ENCODE measurements at regions not wholly inside any gene's neighbourhood (a gene's known extent, or its start where the extent isn't known, plus 50 kb on each side); places are given as distances from the start of the nearest gene placed in this dataset.
"Not testable (repeated sequence)": the region's sequence is repeated elsewhere in the genome, so short reads cannot be mapped to it uniquely, and the experiment has no call there.

GRCh38 chr2:13611939-13612338, 895.2 kb downstream of the TRIB2 start:
- no peak for DNase-seq (ENCODE audit: low spot score)

GRCh38 chr2:13616059-13616458, 899.3 kb downstream of the TRIB2 start:
- no peak for DNase-seq (ENCODE audit: low spot score)

- DNase-seq (ENCODE audit: low spot score), result no peak
Observed at GRCh38 chr2:13616616-13617015, 899.9 kb downstream of the TRIB2 start.

GRCh38 chr2:13628122-13628521, 911.4 kb downstream of the TRIB2 start:
- DNase-seq (ENCODE audit: low spot score), result no peak

GRCh38 chr2:13638181-13638580, 921.4 kb downstream of the TRIB2 start:
- DNase-seq (ENCODE audit: low spot score), result no peak

GRCh38 chr2:13649918-13650317, 933.2 kb downstream of the TRIB2 start:
- no peak for DNase-seq (ENCODE audit: low spot score)

GRCh38 chr2:13650586-13651180, 933.9 kb downstream of the TRIB2 start:
- no peak for DNase-seq (ENCODE audit: low spot score)

GRCh38 chr2:13651684-13652131, 935.0 kb downstream of the TRIB2 start:
- no peak for DNase-seq (ENCODE audit: low spot score)

- no peak for DNase-seq (ENCODE audit: low spot score)
Observed at GRCh38 chr2:13652531-13653313, 936.0 kb downstream of the TRIB2 start.

- DNase-seq (ENCODE audit: low spot score), result no peak
Observed at GRCh38 chr2:13654416-13654815, 937.7 kb downstream of the TRIB2 start.

GRCh38 chr2:13660231-13660630, 943.5 kb downstream of the TRIB2 start:
- no peak for DNase-seq (ENCODE audit: low spot score)

GRCh38 chr2:13662055-13662454, 945.3 kb downstream of the TRIB2 start:
- DNase-seq (ENCODE audit: low spot score), result no peak

- DNase-seq (ENCODE audit: low spot score), result no peak
Observed at GRCh38 chr2:13666582-13667414, 950.1 kb downstream of the TRIB2 start.

GRCh38 chr2:13667415-13667757, 950.6 kb downstream of the TRIB2 start:
- no peak for DNase-seq (ENCODE audit: low spot score)

GRCh38 chr2:13669607-13670006, 952.9 kb downstream of the TRIB2 start:
- no peak for DNase-seq (ENCODE audit: low spot score)

GRCh38 chr2:13673821-13674220, 957.1 kb downstream of the TRIB2 start:
- not testable (repeated sequence) for DNase-seq (ENCODE audit: low spot score)

GRCh38 chr2:13676269-13676668, 956.2 kb upstream of the LRATD1 start:
- DNase-seq (ENCODE audit: low spot score), result no peak

GRCh38 chr2:13681936-13682335, 950.6 kb upstream of the LRATD1 start:
- DNase-seq (ENCODE audit: low spot score), result no peak

- DNase-seq (ENCODE audit: low spot score), result no peak
Observed at GRCh38 chr2:13682540-13683272, 949.8 kb upstream of the LRATD1 start.

GRCh38 chr2:13686262-13686661, 946.3 kb upstream of the LRATD1 start:
- no peak for DNase-seq (ENCODE audit: low spot score)

GRCh38 chr2:13694673-13695072, 937.8 kb upstream of the LRATD1 start:
- DNase-seq (ENCODE audit: low spot score), result no peak

GRCh38 chr2:13696601-13697000, 935.9 kb upstream of the LRATD1 start:
- DNase-seq (ENCODE audit: low spot score), result no peak
